ENCODE measurements at regions not wholly inside any gene's neighbourhood (a gene's known extent, or its start where the extent isn't known, plus 50 kb on each side); places are given as distances from the start of the nearest gene placed in this dataset.

- no peak overlapping the region for H3K4me3 ChIP-seq (ENCODE audit: low read depth, low read length)
- in situ Hi-C loops (cut with HindIII; ENCODE audit: low sequenced_read_pairs) = no loop called here
- TF ChIP-seq CTCF (IDR thresholded peaks at IDR 0.05; ENCODE audit: low read depth, low read length) = no peak
- DNase-seq (ENCODE audit: low read depth, low spot score) = no peak
These were observed 123.2 kb upstream of the CACNA2D1 start for GRCh38 chr7:82566752-82567151.

DNA sequence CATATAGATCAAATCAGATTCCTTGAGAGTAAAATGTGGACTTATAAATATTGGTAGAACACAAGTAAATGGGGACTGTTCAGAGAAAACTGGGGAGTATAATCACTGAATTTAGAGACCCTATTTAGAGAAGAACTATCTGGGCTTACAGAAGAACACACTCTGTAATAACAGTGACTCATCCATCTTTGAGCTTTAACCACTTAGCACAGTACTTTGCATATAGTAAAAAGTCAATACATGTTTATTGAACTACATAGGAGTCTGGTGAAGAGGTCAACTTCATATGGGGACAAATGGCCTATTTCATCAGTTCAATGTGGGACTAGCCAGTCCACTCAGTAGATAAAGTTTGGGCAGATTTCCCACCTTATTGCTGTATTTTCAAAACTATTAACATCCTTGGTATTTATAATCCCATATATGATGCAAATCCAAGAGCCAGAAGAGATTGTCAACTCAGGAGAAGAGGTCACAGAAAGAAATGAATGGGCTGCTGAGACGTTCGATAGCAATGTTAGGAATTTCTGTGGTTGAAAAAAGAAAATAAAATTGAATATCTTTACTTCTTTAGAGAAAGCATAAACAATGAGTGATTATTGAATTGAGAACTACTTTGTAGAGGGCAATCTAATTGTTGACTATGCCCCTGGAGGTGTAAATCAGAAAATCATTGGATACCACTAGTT is 119.3 kb upstream of the CACNA2D1 start:
- peak; percentile 74 for DNase-seq (ENCODE audit: low read depth, low spot score)
- no peak overlapping the region for H3K4me3 ChIP-seq (ENCODE audit: low read depth, low read length)
- in situ Hi-C loops (cut with HindIII; ENCODE audit: low sequenced_read_pairs) = no loop called here
- no peak for TF ChIP-seq CTCF (IDR thresholded peaks at IDR 0.05; ENCODE audit: low read depth, low read length)

DNA sequence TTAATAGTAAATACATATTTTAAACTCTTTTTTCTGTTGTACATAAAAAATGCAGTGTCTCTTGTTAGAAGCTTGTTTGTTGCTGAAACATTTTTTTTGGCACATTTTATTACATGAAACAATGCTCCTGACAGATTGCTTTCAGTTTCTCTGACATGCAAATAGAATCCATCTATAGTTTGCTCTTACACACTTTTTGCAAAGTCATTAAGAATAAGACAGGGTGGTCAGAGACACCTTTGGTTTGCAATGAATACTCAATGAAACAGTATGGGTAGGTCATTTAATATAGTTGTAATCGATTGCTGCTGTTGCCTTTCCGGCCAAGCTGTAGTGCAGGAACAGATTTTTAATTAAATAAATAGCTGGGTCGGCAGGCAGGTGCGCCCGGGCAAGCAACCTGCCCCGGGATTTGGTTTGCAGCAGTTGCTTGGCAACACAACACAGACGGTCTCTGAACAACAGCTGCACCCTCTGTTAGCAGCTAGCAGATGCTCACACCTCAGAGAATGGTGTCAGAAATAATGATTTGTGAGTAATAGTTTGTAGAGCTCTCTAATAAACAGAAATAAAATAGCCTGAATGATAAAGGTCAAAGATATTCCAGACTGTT is 115.7 kb upstream of the CACNA2D1 start:
- no peak for DNase-seq (ENCODE audit: low read depth, low spot score)
- H3K4me3 ChIP-seq (ENCODE audit: low read depth, low read length) = no peak overlapping the region
- in situ Hi-C loops (cut with HindIII; ENCODE audit: low sequenced_read_pairs) = no loop called here
- no peak for TF ChIP-seq CTCF (IDR thresholded peaks at IDR 0.05; ENCODE audit: low read depth, low read length)

DNA sequence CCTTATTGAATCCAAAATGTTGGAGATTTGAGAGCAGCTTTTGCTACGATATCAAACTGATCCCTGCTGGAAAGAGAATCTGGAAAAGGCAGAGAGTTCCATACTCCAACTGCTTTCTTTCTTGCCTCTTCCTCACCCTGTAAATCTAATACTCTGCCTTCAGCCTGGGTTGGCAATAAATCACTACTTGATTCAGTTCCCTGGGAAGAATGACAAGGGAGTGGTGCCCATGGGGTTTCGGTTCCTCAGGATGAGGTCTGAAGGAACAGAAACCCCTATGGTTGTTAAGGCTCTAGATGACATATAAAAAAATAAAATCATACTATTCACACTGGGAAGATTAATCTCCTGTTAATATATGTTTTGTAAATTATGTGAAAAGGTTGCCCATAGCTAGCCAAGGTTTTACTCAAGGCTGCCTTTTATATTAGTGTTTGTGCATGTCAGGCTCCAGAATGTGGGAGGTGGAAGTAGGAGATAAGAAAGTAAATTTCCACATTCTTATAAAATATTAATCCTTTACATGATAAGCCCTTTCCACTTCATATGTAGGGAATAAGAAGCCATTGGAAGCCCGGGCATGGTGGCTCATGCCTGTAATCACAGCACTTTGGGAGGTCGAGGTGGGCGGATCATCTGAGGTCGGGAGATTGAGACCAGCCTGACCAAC is 106.2 kb upstream of the CACNA2D1 start:
- no peak for DNase-seq (ENCODE audit: low read depth, low spot score)
- TF ChIP-seq CTCF (IDR thresholded peaks at IDR 0.05; ENCODE audit: low read depth, low read length) = no peak
- no peak overlapping the region for H3K4me3 ChIP-seq (ENCODE audit: low read depth, low read length)
- in situ Hi-C loops (cut with HindIII; ENCODE audit: low sequenced_read_pairs) = no loop called here

GRCh38 chr7:82548141-82548688 is 104.6 kb upstream of the CACNA2D1 start:
- no peak for DNase-seq (ENCODE audit: low read depth, low spot score)
- TF ChIP-seq CTCF (IDR thresholded peaks at IDR 0.05; ENCODE audit: low read depth, low read length) = no peak
- in situ Hi-C loops (cut with HindIII; ENCODE audit: low sequenced_read_pairs) = no loop called here
- H3K4me3 ChIP-seq (ENCODE audit: low read depth, low read length) = no peak overlapping the region

DNA sequence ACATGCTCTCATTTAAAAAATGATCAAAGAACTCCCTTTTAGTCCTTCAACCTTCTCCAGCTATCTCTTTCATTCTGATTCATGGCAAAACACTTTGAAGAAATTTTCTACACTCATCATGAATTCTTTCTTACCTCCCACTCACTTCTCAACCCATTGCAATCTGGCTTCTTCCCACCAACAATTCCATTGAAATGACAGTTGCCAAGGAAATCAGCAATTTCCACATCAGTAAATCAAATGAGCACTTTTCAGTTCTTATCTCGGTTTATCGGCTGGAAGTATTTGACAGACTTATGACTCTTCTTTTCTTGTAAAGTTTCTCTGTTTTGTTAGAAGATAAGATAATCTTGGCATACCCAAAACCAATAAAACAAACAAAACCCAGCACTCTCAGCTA is 99.1 kb upstream of the CACNA2D1 start:
- in situ Hi-C loops (cut with HindIII; ENCODE audit: low sequenced_read_pairs) = no loop called here
- TF ChIP-seq CTCF (IDR thresholded peaks at IDR 0.05; ENCODE audit: low read depth, low read length) = no peak
- no peak overlapping the region for H3K4me3 ChIP-seq (ENCODE audit: low read depth, low read length)
- DNase-seq (ENCODE audit: low read depth, low spot score) = peak; percentile 84
